Activated naive CD8-positive, alpha-beta T cell treated with anti-CD3 and anti-CD28 coated beads, Interleukin-2, amount 50 U/mL, for 24 hours (primary cell): ENCODE measurements at regions not wholly inside any gene's neighbourhood (a gene's known extent, or its start where the extent isn't known, plus 50 kb on each side); places are given as distances from the start of the nearest gene placed in this dataset.

ENCODE experiments used
- ATAC-seq: fragments of 150-1000 bp; cut with Tn5 transposase; one replicate; pipeline ENCODE4 v1.10.0; 2021
- DNase-seq: peaks from one replicate; pipeline ENCODE4 v3.0.0; 2021
- H3K27ac Mint-ChIP-seq: one replicate; pipeline ENCODE4 v1.8.0; 2021; ENCODE audit warnings: mild to moderate bottlenecking, mixed read lengths
- H3K27me3 Mint-ChIP-seq: one replicate; pipeline ENCODE4 v1.8.0; 2021; ENCODE audit warnings: mixed read lengths
- H3K36me3 Mint-ChIP-seq: one replicate; pipeline ENCODE4 v1.8.0; 2021; ENCODE audit warnings: low read depth, mixed read lengths
- H3K4me1 Mint-ChIP-seq: one replicate; pipeline ENCODE4 v1.8.0; 2021; ENCODE audit warnings: mixed read lengths
- H3K4me3 Mint-ChIP-seq: one replicate; pipeline ENCODE4 v1.8.0; 2021; ENCODE audit warnings: mild to moderate bottlenecking, moderate library complexity, mixed read lengths
- H3K9me3 Mint-ChIP-seq: one replicate; pipeline ENCODE4 v1.8.0; 2021; ENCODE audit warnings: mixed read lengths

DNA sequence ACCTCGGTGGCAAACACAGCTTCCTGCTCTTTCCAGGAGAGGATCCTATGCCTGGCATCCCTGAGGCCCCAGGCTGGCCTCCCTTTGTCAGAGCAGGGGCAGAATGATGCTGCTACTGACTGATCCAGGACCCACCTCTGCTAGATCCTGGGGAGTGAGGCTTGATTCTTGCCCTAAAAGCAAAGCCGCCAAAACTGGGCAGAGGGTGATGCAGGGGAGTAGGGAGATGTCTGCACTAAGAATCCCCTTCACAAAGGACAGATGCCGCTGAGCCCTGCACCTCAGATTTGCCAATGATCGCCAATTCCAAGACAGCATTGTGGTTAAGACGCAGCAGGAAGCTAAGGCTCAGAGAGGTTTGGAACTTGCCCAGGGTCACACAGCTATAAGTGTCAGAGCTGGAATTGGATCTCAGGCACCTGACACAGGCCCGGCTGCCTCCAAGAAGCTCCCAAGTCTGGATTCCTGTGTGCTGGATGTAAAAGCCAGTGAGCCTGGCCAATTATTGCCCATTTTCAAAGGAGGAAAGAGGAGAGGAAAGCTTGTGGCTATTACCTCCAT is 60.7 kb upstream of the TNRC6C start:
- ATAC-seq, result no peak
- Mint-ChIP-seq H3K4me3 (no peak overlapping the region), H3K4me1 (peaks cover 14% of the 10 kb centered on the region), H3K9me3 (no peaks in the 10 kb centered on the region), H3K36me3 (no peaks in the 10 kb centered on the region), H3K27me3 (no peaks in the 10 kb centered on the region), H3K27ac (no peak overlapping the region)
- no peak for DNase-seq

DNA sequence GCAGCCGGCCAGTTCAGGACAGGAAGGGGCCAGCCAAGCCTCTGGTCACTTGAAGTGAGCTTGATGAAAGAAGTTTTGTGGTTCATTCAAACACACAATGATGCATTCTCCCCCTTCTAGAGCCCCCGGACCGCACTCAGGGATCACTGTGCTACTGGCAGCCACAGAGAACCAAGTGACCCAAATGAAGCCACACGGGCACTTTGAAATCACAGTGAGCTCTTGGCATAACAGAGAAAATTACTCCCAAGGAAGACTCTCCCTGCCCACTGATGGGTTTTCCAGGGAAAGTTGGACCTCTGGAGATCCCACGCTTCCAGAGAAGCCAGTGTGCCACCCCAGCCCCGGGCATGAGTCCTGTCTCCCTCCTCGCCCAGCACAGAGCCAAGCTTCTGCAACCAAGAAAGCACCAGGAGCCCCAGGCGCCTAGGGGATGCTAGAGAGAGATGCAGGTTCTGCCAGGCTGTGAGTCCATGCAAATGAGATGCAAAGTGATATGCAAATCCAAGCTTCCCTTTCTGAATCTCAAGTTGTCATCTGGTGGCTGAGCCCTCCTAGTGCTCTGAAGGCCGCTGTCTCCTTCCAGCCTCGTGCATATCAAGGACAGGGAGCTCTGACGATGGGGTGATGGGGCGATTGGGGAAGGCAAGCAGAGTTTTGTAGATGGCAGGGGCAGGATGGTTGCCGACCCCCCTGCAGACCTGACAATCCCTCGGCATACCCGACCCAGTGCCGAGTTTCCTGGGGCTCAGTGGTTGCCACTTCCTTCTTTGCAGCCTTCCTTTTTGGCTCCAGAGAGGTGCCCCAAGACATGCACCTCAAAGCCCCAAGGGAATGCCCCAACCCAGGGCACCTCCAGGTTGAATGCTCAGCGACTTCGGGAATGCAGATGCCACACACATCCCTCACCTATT is 59.7 kb upstream of the TNRC6C start:
- H3K27ac Mint-ChIP-seq, result no peak overlapping the region
- no peaks in the 10 kb centered on the region for H3K27me3 Mint-ChIP-seq
- H3K9me3 Mint-ChIP-seq, result no peaks in the 10 kb centered on the region
- H3K4me3 Mint-ChIP-seq, result no peak overlapping the region
- no peaks in the 10 kb centered on the region for H3K36me3 Mint-ChIP-seq
- peaks cover 7% of the 10 kb centered on the region for H3K4me1 Mint-ChIP-seq
- peak; percentile 34 for ATAC-seq
- DNase-seq, result no peak

DNA sequence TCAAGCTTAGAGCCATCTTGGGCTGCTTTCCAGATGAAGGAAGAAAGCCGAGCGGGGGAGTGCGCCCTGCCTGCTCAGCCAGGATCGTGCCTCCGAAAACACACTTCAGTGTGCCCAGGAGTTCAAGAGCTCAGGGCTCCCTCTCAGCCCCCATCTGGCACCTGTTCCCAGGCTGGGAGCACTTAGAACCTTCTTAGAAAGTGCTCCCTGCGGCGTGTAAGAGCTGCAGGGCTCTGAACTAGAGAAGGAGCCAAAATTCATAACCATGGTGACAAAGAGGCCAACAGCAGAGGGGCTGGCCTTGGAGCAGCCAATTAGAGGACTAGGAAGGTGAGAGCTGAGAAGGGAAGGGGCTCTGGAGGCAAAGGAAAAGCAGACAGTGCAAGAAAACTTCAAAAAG is 59.0 kb upstream of the TNRC6C start:
- Mint-ChIP-seq H3K36me3 (no peaks in the 10 kb centered on the region), H3K27me3 (no peaks in the 10 kb centered on the region), H3K9me3 (no peaks in the 10 kb centered on the region), H3K27ac (no peak overlapping the region), H3K4me1 (peaks cover 5% of the 10 kb centered on the region), H3K4me3 (no peak overlapping the region)
- ATAC-seq, result no peak
- no peak for DNase-seq

DNA sequence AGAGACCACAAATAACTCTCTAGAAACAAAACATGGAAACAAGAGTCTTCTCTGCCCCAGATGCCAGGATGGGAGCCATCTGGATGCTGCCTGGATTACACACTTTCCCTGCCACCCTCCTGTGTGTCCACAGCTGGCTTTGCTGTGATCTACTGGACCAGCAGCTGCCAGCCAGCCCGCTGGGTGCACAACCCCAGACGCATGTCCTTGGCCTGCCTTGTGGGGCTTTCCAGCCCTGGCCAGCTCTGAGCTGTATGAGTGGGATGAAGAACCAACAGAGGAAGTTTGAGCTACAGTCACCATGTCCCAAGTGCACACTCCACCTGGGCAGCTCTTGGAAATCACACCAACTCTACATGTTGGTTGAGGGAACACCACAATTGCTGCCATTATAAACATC is 57.0 kb upstream of the TNRC6C start:
- Mint-ChIP-seq H3K4me1 (peaks cover 5% of the 10 kb centered on the region), H3K27me3 (no peaks in the 10 kb centered on the region), H3K27ac (no peak overlapping the region), H3K4me3 (no peak overlapping the region), H3K9me3 (no peaks in the 10 kb centered on the region), H3K36me3 (no peaks in the 10 kb centered on the region)
- no peak for ATAC-seq
- DNase-seq, result no peak

DNA sequence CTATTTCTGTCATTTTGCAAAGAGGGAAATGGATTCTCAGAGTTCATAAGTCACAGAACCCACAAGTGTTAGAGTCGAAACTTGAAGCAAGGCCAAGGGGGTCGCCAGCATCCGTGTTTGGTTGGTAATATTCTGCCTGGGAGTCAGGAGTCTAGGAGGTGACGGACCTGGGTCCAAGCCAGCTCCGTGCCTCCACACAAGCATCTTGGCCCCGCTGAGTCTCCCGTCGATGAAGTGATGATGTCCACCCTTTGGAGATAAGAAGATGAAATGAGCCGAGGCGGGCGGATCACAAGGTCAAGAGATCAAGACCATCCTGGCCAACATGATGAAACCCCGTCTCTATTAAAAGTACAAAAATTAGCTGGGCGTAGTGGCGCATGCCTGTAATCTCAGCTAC is 53.2 kb upstream of the TNRC6C start:
- no peaks in the 10 kb centered on the region for H3K4me1 Mint-ChIP-seq
- H3K36me3 Mint-ChIP-seq, result no peaks in the 10 kb centered on the region
- no peak overlapping the region for H3K4me3 Mint-ChIP-seq
- H3K9me3 Mint-ChIP-seq, result no peaks in the 10 kb centered on the region
- no peak overlapping the region for H3K27ac Mint-ChIP-seq
- ATAC-seq (no peak), DNase-seq (no peak)
- no peaks in the 10 kb centered on the region for H3K27me3 Mint-ChIP-seq

DNA sequence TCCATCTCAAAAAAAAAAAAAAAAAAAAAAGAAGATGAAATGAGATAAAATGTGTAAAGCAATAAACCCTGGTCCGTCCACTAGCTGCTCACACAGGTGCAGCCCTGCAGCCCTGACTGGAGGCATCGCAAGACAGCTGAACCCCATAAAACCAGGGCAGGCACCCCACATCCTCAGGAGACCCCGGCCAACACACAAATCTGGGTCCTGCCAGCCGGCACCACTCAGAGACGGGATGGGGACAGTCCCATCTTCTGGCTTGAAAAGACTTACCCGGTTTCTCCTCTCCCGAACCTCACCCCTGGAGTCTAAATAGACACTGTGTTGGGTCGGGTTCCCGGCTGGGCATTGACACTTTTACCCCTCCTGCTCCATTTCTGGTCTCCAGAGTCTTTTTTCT is 52.7 kb upstream of the TNRC6C start:
- Mint-ChIP-seq H3K27ac (no peak overlapping the region), H3K4me3 (no peak overlapping the region), H3K9me3 (no peaks in the 10 kb centered on the region), H3K36me3 (no peaks in the 10 kb centered on the region), H3K27me3 (no peaks in the 10 kb centered on the region), H3K4me1 (no peaks in the 10 kb centered on the region)
- no peak for DNase-seq
- ATAC-seq, result no peak

DNA sequence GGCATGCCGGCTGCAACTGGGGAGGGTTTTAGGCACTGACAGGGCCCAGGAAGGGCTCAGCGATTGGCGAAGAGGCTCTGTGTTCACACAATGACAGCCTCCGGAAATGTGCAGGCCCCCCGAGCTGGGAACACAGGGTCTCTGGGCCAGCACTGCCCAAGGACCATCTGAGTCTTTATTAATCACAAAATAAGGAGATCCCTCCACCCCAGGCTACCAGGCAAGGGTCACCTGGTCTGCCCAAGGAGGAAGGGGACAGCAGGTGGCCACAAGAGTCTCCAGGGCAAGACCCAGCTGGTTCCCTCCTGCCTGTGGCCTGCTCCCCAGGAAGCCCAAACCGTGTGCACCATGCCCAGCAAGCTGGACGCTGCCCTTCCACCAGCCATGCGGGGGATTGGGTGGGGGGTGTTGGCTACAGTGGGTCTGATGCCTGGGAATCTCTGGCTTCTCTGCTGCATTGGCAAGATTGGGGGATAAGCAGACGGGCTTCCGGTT is 52.1 kb upstream of the TNRC6C start:
- ATAC-seq (no peak), DNase-seq (no peak)
- Mint-ChIP-seq H3K27me3 (no peaks in the 10 kb centered on the region), H3K36me3 (no peaks in the 10 kb centered on the region), H3K27ac (no peak overlapping the region), H3K4me3 (no peak overlapping the region), H3K9me3 (no peaks in the 10 kb centered on the region), H3K4me1 (no peaks in the 10 kb centered on the region)

DNA sequence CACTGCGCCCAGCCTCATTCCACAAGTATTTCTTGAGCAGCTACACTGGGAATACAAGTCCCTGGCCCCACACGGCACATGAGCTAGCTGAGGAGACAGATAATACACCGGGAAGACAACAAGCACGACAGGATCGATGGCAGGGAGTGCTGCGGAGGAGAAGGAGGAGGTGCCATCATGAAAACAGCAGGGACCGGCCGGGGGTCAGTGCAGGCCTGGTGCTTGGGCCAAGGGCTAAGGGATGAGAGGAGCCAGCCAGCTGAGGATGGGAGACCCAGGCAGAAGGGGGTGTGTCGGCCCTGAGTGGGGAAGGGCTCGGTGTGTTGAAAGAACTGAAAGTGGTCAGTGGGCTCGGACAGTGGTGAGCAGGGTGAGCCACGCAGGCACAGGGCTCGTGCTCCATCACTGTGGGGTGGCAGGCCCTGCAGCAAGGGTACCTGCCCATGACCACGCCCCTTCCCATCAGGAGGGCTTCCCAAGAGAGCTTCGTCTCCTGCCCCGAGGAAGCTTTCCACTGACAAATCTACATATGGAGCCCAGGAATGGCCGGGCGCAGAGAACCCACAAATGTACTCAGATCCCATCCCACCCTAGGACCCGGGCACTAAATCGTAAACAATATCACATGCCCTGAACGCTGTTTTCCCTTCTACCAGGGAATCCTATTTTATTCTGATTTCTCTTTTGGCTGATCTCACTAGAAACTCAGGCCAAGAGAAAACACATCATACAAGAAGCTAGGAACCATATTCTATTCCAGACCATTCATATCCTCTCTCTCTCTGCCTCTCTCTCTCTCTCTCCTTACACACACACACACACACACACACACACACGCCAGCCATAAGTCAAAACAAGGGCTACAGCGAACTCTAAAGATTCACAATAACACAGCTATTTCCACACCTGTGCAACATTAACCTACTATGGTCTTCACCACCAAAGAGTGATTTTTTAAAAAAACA is 50.7 kb upstream of the TNRC6C start:
- Mint-ChIP-seq H3K9me3 (no peaks in the 10 kb centered on the region), H3K27me3 (peaks cover 2% of the 10 kb centered on the region), H3K27ac (no peak overlapping the region), H3K36me3 (no peaks in the 10 kb centered on the region), H3K4me1 (no peaks in the 10 kb centered on the region), H3K4me3 (no peak overlapping the region)
- DNase-seq, result no peak
- no peak for ATAC-seq

DNA sequence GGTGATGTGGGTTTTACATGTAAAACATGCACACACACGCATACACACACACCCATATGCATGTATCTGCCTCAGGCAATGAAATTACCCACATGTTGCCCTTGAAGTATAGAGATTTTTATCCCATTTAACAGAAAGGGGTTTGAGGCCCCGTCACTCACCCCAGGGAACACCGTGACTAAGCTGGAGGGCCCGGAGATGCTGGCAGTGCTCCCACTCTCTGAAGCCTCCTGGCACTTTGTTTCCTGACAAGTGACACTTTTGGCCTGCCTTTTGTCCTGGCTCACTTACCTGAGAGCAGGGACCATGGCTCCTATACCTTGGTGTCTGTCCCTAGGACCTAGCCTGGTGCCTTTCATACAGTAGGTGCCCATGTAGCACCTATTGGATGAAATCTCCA is 50.0 kb upstream of the TNRC6C start:
- H3K27ac Mint-ChIP-seq, result no peak overlapping the region
- no peaks in the 10 kb centered on the region for H3K9me3 Mint-ChIP-seq
- ATAC-seq (no peak), DNase-seq (no peak)
- no peaks in the 10 kb centered on the region for H3K36me3 Mint-ChIP-seq
- H3K4me1 Mint-ChIP-seq, result no peaks in the 10 kb centered on the region
- peaks cover 2% of the 10 kb centered on the region for H3K27me3 Mint-ChIP-seq
- no peak overlapping the region for H3K4me3 Mint-ChIP-seq
